Stomach smooth muscle (tissue), 2 donors: ENCODE measurements at regions not wholly inside any gene's neighbourhood (a gene's known extent, or its start where the extent isn't known, plus 50 kb on each side); places are given as distances from the start of the nearest gene placed in this dataset.
"Not testable (repeated sequence)": the region's sequence is repeated elsewhere in the genome, so short reads cannot be mapped to it uniquely, and the experiment has no call there.

Source experiments
- H3K27ac ChIP-seq: one replicate; pipeline ENCODE4 v1.7.0; 2013; ENCODE audit warnings: mild to moderate bottlenecking, low read length, inconsistent platforms
- H3K27me3 ChIP-seq, 2 donors: one replicate each; pipeline ENCODE4 v1.7.0; 2013; ENCODE audit warnings: low read length in 2 of 2; ENCODE audit not compliant: insufficient read depth in 2 of 2, control insufficient read depth in 1 of 2
- H3K36me3 ChIP-seq, 2 donors: one replicate each; pipeline ENCODE4 v1.7.0; 2013; ENCODE audit warnings: low read length in 2 of 2; ENCODE audit not compliant: control insufficient read depth in 2 of 2, insufficient read depth in 2 of 2
- H3K4me1 ChIP-seq: one replicate; pipeline ENCODE4 v1.7.0; 2013; ENCODE audit warnings: low read length; ENCODE audit not compliant: control insufficient read depth, insufficient read depth
- H3K4me3 ChIP-seq, 2 donors: one replicate each; pipeline ENCODE4 v1.7.0; 2013; ENCODE audit warnings: low read length in 2 of 2
- H3K9ac ChIP-seq, 2 donors: one replicate each; pipeline ENCODE4 v1.7.0; 2013; ENCODE audit warnings: low read length in 2 of 2, mild to moderate bottlenecking in 1 of 2
- H3K9me3 ChIP-seq, 2 donors: one replicate each; pipeline ENCODE4 v1.7.0; 2013; ENCODE audit warnings: low read length in 2 of 2; ENCODE audit not compliant: control insufficient read depth in 2 of 2
- donor health status: healthy.
- donor health status: Pancreatic carcinoma.

DNA sequence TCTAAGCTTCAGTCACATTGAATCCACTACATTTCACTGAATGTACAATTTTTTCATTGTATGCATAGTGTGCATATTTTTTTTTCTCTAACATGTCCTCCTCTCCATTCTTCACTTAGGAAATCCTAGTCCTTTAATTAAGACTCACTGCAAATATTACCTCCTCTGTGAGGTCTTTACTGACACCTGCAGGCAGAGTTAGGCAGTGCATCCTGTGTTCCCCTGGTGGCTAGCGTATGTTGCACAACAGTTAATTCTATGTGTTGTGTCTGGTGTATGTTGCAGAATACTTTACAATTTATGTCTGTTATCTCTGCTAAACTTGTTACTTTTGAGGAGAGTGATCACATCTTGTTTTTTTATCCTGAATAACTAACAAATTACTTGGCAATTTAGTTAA, 82.7 kb upstream of the NBPF20 start:
- H3K27me3 ChIP-seq, H3K36me3 ChIP-seq: not testable (repeated sequence)

DNA sequence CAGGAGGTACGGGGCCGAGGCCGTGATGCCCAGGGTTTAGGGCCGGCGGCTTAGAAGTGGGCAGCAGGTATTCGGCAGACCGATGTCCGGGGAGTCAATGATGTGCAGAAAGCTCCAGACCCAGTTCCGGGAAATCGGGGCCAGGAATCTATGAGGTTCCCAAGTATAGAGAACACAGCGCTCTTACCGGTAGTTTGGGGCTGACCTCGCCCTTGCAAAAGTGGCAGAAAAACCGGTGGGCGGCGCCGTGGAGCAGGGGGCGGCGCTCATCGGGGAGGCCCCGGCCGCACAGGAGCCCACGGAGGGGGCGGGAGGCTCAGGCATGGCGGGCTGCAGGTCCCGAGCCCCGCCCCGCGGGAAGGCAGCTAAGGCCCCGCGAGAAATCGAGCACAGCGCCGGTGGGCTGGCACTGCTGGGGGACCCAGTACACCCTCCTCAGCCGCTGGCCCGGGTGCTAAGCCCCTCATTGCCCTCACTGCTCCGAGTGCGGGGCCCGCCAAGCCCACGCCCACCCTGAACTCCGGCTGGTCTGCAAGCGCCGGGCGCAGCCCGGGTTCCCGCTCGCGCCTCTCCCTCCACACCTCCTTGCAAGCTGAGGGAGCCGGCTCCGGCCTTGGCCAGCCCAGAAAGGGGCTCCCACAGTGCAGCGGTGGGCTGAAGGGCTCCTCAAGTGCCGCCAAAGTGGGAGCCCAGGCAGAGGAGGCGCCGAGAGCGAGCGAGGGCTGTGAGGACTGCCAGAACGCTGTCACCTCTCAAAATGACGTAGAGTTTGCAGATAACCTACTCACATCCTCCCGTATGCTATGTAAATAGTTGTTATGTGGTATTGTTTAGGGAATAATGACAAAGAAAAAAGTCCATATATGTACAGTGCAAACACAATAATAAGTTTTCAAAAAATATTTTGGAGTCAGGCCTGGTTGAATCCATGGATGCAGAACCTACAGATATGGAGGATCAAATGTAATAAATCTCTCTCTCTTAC, 80.6 kb upstream of the NBPF20 start:
- not testable (repeated sequence) for H3K9me3 ChIP-seq, H3K4me3 ChIP-seq, H3K9ac ChIP-seq, H3K4me1 ChIP-seq, H3K27ac ChIP-seq, H3K36me3 ChIP-seq, H3K27me3 ChIP-seq

More for the DNA sequence above, 82.7 kb upstream of the NBPF20 start:
- not testable (repeated sequence) for H3K9ac ChIP-seq, H3K4me1 ChIP-seq, H3K4me3 ChIP-seq, H3K27ac ChIP-seq, H3K9me3 ChIP-seq

DNA sequence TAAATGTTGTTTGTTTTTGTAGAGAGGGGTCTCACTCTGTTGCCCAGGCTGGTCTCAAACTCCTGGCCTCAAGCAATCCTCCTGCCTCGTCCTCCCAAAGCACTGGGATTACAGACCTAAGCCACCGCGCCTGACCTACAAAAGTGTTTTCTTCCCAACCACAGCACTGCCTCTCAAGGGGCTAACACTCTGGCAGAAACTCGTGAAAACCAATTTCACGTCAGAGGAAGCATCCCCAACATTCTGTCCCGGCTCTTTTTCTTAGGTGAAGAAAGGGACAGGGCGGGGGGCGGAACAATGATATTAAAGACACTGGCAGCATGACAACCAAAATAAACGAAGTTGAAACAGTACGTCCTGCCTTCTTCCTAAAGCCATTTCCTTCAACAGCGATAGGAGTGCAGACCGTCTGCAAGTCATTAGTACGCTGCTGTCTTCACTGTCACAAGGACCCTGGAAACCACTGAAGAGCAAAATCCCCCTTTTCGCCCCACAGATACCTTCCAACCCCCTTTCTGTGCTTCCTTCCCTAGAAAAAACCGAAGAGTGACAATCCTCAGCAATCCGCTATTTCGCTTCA, 79.5 kb upstream of the NBPF20 start:
- not testable (repeated sequence) for H3K4me3 ChIP-seq

DNA sequence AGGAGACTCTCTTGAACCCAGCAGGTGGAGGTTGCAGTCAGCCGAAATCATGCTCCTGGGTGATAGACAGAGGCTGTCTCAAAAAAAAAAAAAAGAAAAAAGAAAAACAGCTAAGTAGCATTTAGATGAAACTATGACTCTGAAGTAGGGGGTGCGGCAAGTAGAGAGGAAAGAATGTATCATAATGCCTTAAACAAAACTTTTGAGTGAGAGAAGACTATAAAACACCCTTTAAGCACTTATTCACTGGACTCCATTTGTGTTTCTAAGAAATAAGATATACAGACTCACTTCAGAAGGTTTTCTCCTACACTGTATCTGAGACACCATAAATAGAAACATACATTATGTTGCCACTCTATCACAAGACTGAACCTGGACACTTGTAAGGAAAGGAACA, 78.9 kb upstream of the NBPF20 start:
- H3K36me3 ChIP-seq, H3K27me3 ChIP-seq, H3K9me3 ChIP-seq, H3K27ac ChIP-seq, H3K4me3 ChIP-seq, H3K9ac ChIP-seq, H3K4me1 ChIP-seq: not testable (repeated sequence)

More for the DNA sequence above, 79.5 kb upstream of the NBPF20 start:
- H3K4me1 ChIP-seq, H3K36me3 ChIP-seq, H3K9me3 ChIP-seq, H3K27ac ChIP-seq, H3K27me3 ChIP-seq, H3K9ac ChIP-seq: not testable (repeated sequence)

DNA sequence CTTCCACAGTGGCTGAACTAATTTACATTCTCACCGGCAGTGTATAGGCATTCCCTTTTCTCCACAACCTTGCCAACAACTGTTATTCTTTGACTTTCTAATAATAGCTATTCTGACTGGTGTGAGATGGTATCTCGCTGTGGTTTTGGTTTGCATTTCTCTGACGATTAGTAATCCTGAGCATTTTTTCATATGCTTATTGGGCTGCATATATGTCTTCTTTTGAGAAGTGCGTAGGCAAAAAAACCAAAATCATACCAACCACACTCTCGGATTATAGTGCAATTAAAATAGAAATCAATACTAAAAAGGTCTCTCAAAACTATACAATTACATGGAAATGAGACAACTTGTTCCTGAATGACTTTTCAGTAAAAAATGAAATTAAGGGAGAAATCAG, 74.8 kb upstream of the NBPF20 start:
- H3K27ac ChIP-seq, H3K9me3 ChIP-seq, H3K4me1 ChIP-seq, H3K4me3 ChIP-seq, H3K9ac ChIP-seq, H3K36me3 ChIP-seq, H3K27me3 ChIP-seq: not testable (repeated sequence)

DNA sequence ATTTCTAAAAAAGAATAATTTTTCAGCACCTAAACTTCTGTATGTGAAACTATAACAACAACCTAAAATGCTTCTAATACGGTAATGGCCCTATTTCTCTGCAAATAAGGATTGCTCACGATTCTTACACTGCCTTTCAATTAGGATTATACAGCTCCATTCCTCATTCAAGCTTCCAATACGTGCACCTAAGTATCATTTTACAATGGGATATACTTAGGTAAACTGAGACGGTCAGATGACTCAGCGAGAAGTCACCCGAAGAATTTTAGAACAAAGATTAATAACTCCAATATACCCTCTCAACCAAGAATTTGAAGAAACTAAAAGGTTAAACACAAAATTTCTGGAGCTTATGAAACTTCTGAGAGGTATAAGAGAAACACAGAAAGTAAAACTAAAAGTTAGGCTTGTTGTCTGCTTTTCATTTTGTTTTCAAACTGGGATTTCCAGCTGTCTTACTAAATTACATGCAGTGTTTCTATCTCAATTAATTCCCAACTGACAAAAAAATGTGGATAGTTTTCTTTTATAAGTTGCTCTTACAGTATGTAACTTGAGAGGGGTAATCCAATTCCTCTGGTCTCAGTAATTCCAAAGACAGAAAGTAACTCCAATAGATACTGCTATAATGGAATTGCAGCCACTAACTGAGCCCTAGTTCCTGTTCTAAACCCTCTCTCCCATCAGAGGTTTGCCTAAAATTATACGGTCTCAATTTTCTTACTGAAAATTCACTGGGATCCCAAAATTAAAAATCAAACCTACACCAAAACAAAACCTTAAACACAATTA, 69.9 kb upstream of the NBPF20 start:
- H3K9ac ChIP-seq, H3K36me3 ChIP-seq, H3K27me3 ChIP-seq, H3K27ac ChIP-seq, H3K4me1 ChIP-seq, H3K4me3 ChIP-seq, H3K9me3 ChIP-seq: not testable (repeated sequence)

DNA sequence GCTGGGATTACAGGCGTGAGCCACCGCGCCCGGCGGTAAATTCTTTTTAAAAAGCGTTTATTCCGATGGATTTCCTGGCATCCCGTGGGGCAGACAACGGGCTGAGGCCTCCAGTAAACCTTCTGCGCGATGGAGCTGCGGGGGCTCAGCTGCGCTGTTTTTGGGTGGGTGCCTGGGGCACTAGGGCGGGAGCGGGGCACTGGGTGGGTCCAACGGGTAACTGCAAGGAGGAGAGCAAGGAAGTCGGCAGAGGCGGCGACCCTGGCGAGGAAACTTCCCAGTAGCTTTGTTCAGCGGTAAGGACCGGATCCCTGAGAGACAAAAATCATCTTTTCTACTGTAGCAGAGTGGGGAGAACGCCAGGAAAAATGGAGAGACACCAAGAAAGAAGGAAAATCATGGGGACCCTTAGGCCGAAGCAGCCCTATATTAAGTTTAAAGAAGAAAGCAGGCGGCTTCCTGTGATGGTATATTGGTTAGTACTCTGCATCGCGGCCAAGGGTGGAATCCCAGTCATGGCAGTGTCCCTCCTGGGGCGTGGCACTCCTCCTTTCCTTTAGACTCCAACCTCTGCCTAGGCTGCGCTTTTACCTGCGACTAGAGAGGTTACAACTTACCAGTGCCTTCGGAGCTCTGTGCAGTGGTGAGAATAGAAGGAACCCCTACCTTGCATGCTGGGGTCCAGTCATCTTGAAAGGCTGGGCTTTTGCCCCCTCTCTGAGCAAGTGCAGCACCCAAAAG, 63.0 kb upstream of the NBPF20 start:
- not testable (repeated sequence) for H3K9me3 ChIP-seq, H3K4me1 ChIP-seq, H3K4me3 ChIP-seq, H3K27me3 ChIP-seq, H3K27ac ChIP-seq, H3K9ac ChIP-seq, H3K36me3 ChIP-seq

DNA sequence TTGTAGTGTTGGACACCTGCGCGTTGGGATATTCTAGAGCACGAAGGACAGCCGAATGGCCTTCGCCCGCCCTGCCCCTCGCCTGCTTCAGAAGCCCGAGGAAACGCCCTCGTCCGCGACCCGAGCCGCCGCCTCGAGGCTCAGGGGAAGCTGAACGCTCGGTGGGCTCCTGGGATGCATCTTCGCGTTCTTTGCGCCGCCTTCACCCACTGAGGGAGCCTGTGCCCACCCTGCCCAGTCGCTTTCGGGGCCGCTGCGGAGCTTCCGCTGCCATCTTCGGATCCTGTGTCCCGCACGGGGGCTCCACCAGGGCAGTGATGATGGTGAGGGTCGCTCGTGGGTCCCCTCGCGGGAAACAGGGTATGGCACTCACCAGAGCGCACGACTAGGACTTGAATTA, 61.8 kb upstream of the NBPF20 start:
- H3K36me3 ChIP-seq, H3K9me3 ChIP-seq, H3K27me3 ChIP-seq, H3K9ac ChIP-seq, H3K27ac ChIP-seq, H3K4me1 ChIP-seq: not testable (repeated sequence)
- H3K4me3 ChIP-seq: peak overlapping the region in 1 of 2 donors; percentile 47

DNA sequence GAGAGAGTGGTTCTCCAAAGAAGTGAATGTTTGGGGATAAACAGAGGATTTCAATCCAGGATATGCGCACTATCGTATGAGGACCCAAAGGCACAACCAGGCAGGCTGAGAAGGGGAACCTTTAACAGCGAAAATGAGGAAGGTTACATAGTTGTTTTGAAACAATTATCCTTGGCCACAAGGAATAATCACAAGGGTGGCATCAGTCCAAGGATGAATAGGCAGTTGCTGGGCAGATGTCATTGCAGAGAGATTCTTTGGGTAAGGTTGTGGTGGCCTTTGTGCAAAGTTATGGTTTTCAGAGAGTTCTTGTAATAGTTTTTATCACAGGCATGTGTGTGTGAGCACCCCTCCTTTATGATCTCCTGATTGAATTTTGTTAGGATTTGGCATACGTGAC, 58.9 kb upstream of the NBPF20 start:
- H3K9me3 ChIP-seq, H3K4me1 ChIP-seq, H3K36me3 ChIP-seq, H3K4me3 ChIP-seq, H3K27ac ChIP-seq, H3K9ac ChIP-seq, H3K27me3 ChIP-seq: not testable (repeated sequence)

DNA sequence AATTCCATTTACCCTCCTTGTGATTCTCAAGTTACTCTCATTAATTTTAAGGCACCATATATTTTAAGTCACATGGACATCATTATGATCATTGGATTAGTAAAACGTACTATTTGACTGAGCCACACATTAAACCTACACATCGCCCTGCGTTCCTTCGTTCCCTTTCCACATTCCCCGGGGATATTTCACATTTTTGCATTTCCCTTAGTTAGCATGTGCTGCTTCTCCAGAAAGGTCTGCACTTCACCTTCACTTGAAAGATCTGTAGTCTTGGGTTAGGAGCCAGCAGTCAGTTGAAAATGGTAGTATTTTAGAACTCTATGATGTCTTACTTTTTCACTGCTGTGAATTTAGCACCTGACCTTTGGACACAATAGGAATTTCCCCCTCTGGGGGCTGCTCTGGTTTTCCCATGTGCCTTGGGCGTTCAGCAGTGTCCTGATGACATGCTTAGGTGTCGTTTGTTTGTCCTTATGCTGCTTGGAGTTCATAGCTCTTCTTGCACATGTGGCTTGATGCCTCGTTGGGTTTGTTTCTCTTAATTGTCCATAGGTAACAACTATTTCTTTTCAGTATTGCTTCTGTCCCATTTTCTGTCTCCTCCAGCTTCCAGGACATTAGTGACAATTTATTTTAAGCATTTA, 56.9 kb upstream of the NBPF20 start:
- H3K36me3 ChIP-seq, H3K27ac ChIP-seq, H3K4me1 ChIP-seq, H3K4me3 ChIP-seq, H3K27me3 ChIP-seq, H3K9ac ChIP-seq, H3K9me3 ChIP-seq: not testable (repeated sequence)
